PC-3 (cell line): ENCODE measurements at regions not wholly inside any gene's neighbourhood (a gene's known extent, or its start where the extent isn't known, plus 50 kb on each side); places are given as distances from the start of the nearest gene placed in this dataset.

ENCODE experiments used
- ATAC-seq: fragments of 200-7000 bp; cut with Tn5 transposase; 2 replicates; pipeline ENCODE4 v1.9.1; 2020; ENCODE audit warnings: mild to moderate bottlenecking, moderate library complexity
- BruUV-seq: library from RNA; stranded (reverse); fragments of 400-500 nt; replicated peaks from 2 replicates; lab custom pipeline; 2021; lab: Mats Ljungman, UMichigan
- CTCF ChIA-PET: fragments of 300-600 bp; sonication (Branson Sonifier 250); formaldehyde crosslinking; loops from one replicate; lab custom pipeline; 2022; ENCODE audit warnings: antibody characterized with exemption; lab: Charles Lee
- POLR2A ChIA-PET: fragments of 300-600 bp; sonication (Branson Sonifier 250); formaldehyde crosslinking; loops from one replicate; lab custom pipeline; 2022; ENCODE audit warnings: antibody characterized with exemption; ENCODE audit not compliant: unreplicated experiment; lab: Charles Lee
- DNase-seq: peaks from one replicate; pipeline ENCODE4 v3.0.0-alpha.2; 2015
- H2AFZ ChIP-seq: fragments of 300-600 bp; sonication (generic); 2 replicates; pipeline ENCODE4 v1.6.0; 2016; ENCODE audit warnings: antibody characterized with exemption, low read length
- H3F3A ChIP-seq: fragments of 300-600 bp; sonication (generic); one replicate; pipeline ENCODE4 v1.6.0; 2017; ENCODE audit warnings: antibody characterized with exemption, low read length, control low read depth, mild to moderate bottlenecking; ENCODE audit not compliant: unreplicated experiment
- H3K27ac ChIP-seq: fragments of 300-600 bp; sonication (generic); 2 replicates; pipeline ENCODE4 v1.5.1; 2016; ENCODE audit warnings: mild to moderate bottlenecking, low read length
- H3K27me3 ChIP-seq: fragments of 300-600 bp; sonication (generic); 2 replicates; pipeline ENCODE4 v1.6.1; 2016; ENCODE audit warnings: low read length, mixed read lengths
- H3K36me3 ChIP-seq: fragments of 300-600 bp; sonication (generic); 2 replicates; pipeline ENCODE4 v1.6.1; 2016; ENCODE audit warnings: low read depth, mixed run types, low read length, mixed read lengths
- H3K4me1 ChIP-seq: fragments of 300-600 bp; sonication (generic); 2 replicates; pipeline ENCODE4 v1.5.1; 2016; ENCODE audit warnings: low read length; ENCODE audit not compliant: insufficient read depth
- H3K4me2 ChIP-seq: fragments of 300-600 bp; sonication (generic); 2 replicates; pipeline ENCODE4 v1.6.0; 2016; ENCODE audit warnings: low read length
- H3K4me3 ChIP-seq: fragments of 300-600 bp; sonication (generic); 2 replicates; pipeline ENCODE4 v1.5.1; 2016; ENCODE audit warnings: mild to moderate bottlenecking, low read length, mixed read lengths
- H3K79me2 ChIP-seq: fragments of 300-600 bp; sonication (generic); 2 replicates; pipeline ENCODE4 v1.6.1; 2017; ENCODE audit warnings: low read length, mixed read lengths
- H3K9ac ChIP-seq: fragments of 300-600 bp; sonication (generic); 2 replicates; pipeline ENCODE4 v1.6.0; 2016; ENCODE audit warnings: mild to moderate bottlenecking, low read length
- H3K9me2 ChIP-seq: fragments of 300-600 bp; sonication (generic); replicated peaks from 2 replicates; pipeline ENCODE4 v1.6.1; 2016; ENCODE audit warnings: mixed run types, low read length, mixed read lengths
- H3K9me3 ChIP-seq: fragments of 300-600 bp; sonication (generic); 2 replicates; pipeline ENCODE4 v1.6.1; 2016; ENCODE audit warnings: low read length, mixed read lengths
- H4K20me1 ChIP-seq: fragments of 300-600 bp; sonication (generic); 2 replicates; pipeline ENCODE4 v1.6.1; 2016; ENCODE audit warnings: low read length, mixed read lengths
- CTCF ChIP-seq: fragments of 300-600 bp; sonication (generic); conservative IDR thresholded peaks from 2 replicates; pipeline ENCODE4 v1.5.1; 2017; ENCODE audit warnings: antibody characterized with exemption, low read depth, mild to moderate bottlenecking, low read length
- EZH2 ChIP-seq: fragments of 300-600 bp; sonication (generic); IDR thresholded peaks from one replicate; pipeline ENCODE4 v1.6.1; 2017; ENCODE audit warnings: antibody characterized with exemption, mild to moderate bottlenecking, low read length; ENCODE audit not compliant: unreplicated experiment
- EZH2phosphoT487 ChIP-seq: fragments of 300-600 bp; sonication (generic); IDR thresholded peaks from 2 replicates; pipeline ENCODE4 v1.6.1; 2018; ENCODE audit warnings: mild to moderate bottlenecking, antibody characterized with exemption, low read length, borderline replicate concordance
- intact Hi-C: fragments of 100-400 bp; cut with micrococcal nuclease; formaldehyde crosslinking; loops from 2 replicates; pipeline ENCODE4 v1.9.0; 2023

- Histone ChIP-seq H3K9ac (no peak overlapping the region), H3F3A (no peaks in the 10 kb centered on the region), H4K20me1 (no peaks in the 10 kb centered on the region), H2AFZ (no peak overlapping the region), H3K4me1 (no peaks in the 10 kb centered on the region), H3K4me2 (no peak overlapping the region), H3K9me2 (no peaks in the 10 kb centered on the region), H3K27me3 (peaks cover 10% of the 10 kb centered on the region), H3K4me3 (no peak overlapping the region), H3K9me3 (no peaks in the 10 kb centered on the region), H3K27ac (no peak overlapping the region), H3K36me3 (no peaks in the 10 kb centered on the region), H3K79me2 (no peaks in the 10 kb centered on the region)
- intact Hi-C loops, result no loop called here
- BruUV-seq, result no TSS peak
- ATAC-seq (no peak), DNase-seq (no peak)
- POLR2A ChIA-PET, result no interaction called here
- CTCF ChIA-PET, result no interaction called here
- TF ChIP-seq EZH2 (no peak), CTCF (no peak), EZH2phosphoT487 (no peak)
Measured at GRCh38 chr3:25119682-25120081, 308.4 kb upstream of the RARB start.

GRCh38 chr3:25120665-25121064 is 307.4 kb upstream of the RARB start:
- no TSS peak for BruUV-seq

DNA sequence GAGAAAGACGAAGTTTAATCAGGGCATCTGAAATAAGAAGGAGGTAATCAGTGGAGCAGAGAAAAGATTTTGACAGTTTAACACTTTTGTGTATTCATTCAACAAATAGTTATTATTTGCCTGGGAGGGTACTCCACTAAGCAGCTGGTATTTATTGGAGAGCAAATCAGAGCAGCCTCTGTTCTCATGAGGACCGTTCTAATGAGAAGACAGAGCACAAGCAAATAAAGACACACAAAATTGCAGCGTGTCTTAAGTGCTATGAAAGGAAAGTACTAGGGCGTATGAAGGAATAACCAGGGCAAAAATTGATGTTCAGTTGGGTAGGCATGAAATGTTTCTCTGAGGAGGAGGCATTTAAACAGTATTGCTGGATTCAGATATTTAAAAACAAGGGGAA is 302.9 kb upstream of the RARB start:
- CTCF ChIA-PET, result no interaction called here
- intact Hi-C loops, result no loop called here

More at GRCh38 chr3:25120665-25121064, 307.4 kb upstream of the RARB start:
- no peaks in the 10 kb centered on the region for H3K9me3 ChIP-seq
- POLR2A ChIA-PET, result no interaction called here
- no peaks in the 10 kb centered on the region for H3K79me2 ChIP-seq
- H4K20me1 ChIP-seq, result no peaks in the 10 kb centered on the region
- H3K9ac ChIP-seq, result no peak overlapping the region
- no peak overlapping the region for H3K27ac ChIP-seq
- H3K36me3 ChIP-seq, result no peaks in the 10 kb centered on the region
- TF ChIP-seq EZH2 (no peak), EZH2phosphoT487 (no peak), CTCF (no peak)
- intact Hi-C loops, result no loop called here
- H3K4me2 ChIP-seq, result no peak overlapping the region
- no peaks in the 10 kb centered on the region for H3K9me2 ChIP-seq
- no peaks in the 10 kb centered on the region for H3F3A ChIP-seq
- no peak for ATAC-seq
- H3K4me3 ChIP-seq, result no peak overlapping the region
- no peaks in the 10 kb centered on the region for H3K4me1 ChIP-seq
- H3K27me3 ChIP-seq, result peaks cover 16% of the 10 kb centered on the region
- no peak for DNase-seq
- CTCF ChIA-PET, result no interaction called here
- H2AFZ ChIP-seq, result no peak overlapping the region

More for the DNA sequence above, 302.9 kb upstream of the RARB start:
- H4K20me1 ChIP-seq, result no peaks in the 10 kb centered on the region
- no peak overlapping the region for H3K9ac ChIP-seq
- no peaks in the 10 kb centered on the region for H3K9me2 ChIP-seq
- peaks cover 16% of the 10 kb centered on the region for H3K27me3 ChIP-seq
- H3F3A ChIP-seq, result no peaks in the 10 kb centered on the region
- POLR2A ChIA-PET, result no interaction called here
- no peaks in the 10 kb centered on the region for H3K79me2 ChIP-seq
- no peak overlapping the region for H2AFZ ChIP-seq
- BruUV-seq, result no TSS peak
- no peak overlapping the region for H3K27ac ChIP-seq
- H3K4me2 ChIP-seq, result no peak overlapping the region
- ATAC-seq (no peak), DNase-seq (no peak)
- H3K9me3 ChIP-seq, result peaks cover 7% of the 10 kb centered on the region; the same call in 1 of the 2 replicates
- no peak overlapping the region for H3K4me3 ChIP-seq
- H3K36me3 ChIP-seq, result no peaks in the 10 kb centered on the region
- no peak for TF ChIP-seq EZH2
- TF ChIP-seq CTCF, result no peak
- TF ChIP-seq EZH2phosphoT487, result no peak
- no peaks in the 10 kb centered on the region for H3K4me1 ChIP-seq
